GM19438 (cell line): ENCODE measurements at regions not wholly inside any gene's neighbourhood (a gene's known extent, or its start where the extent isn't known, plus 50 kb on each side); places are given as distances from the start of the nearest gene placed in this dataset.

Experiments used
- ATAC-seq: cut with Tn5 transposase; IDR thresholded peaks from one replicate; pipeline ENCODE4 v1.9.1; 2021; ENCODE audit warnings: low read depth; ENCODE audit not compliant: unreplicated experiment

DNA sequence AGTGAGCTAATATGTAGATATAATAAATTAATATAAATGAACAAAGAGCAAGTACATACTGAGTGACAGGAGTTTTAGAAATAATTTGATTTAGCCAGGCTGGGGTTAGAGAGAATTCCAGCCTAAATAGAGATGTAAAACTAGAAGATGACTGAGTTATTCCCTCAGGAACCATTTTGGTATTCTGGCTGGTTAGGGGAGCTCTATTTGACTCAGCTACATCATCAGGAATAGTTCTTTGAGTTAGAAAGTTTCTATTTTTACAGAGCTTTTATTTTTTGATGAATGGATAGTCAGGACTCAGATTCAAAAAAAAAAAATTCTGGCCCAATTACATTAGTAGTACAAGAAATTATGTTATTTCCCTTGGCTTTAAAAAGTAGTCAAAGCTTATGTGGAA, 180.4 kb upstream of the MID1 start:
- ATAC-seq, result no peak

DNA sequence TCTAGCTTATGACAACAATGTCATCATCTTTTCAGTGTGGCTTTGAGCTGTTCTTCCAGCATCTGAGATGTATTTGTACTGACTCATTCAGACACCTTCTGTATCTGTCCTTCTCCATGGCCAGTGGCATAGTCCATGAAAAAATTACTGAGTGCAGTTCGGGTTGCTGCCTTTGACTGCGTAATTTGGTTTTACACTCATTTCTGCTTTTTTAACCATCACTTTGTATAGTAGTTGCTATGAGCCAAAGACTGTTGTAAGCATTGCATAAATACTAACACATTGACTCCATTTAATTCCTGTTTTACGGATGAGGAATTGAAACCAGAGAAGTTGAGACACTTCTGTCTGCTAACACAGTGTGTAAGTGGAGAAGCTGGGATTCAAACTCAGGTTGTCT, 190.7 kb upstream of the MID1 start:
- ATAC-seq, result no peak

- ATAC-seq, result no peak
Measured at GRCh38 chrX:10813761-10814160, 193.4 kb upstream of the MID1 start.

DNA sequence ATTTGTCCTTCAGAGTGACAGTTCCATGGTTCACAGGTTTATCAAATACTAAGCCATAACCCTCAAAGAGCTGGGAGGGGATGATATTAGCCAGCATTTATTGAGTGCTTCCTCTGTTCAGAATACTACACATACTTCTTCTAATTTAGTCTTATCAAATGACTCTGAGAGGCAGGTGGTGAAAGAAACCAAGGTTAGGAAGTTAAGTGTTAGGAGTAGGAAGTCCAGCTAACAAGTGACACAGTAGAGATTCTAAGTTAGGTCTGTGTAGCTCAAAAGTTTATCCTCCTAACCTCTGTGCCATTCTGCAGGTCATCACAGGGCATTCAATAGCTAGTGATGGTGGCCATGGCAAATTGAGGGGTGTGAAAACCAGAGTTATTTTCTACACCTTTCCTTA, 198.3 kb upstream of the MID1 start:
- no peak for ATAC-seq

DNA sequence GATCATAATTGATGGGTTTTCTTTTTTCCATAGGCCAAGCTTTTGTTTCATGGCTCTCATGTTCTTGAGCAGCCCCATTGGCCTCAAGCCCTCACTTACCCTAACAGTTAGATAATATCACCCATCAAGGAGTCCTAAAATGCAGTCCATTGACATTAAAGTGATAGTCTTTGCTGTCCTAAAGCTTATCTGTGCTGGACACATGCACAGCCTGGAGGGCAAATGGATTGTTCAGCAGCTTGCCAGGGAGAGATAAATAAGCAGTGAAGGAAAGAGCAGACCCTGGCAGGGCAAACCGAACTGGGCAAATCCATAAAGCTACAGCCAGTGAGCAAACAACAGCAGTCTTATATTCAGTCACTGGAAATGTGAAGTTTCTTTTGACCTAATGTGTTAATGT, 199.6 kb upstream of the MID1 start:
- ATAC-seq, result no peak

DNA sequence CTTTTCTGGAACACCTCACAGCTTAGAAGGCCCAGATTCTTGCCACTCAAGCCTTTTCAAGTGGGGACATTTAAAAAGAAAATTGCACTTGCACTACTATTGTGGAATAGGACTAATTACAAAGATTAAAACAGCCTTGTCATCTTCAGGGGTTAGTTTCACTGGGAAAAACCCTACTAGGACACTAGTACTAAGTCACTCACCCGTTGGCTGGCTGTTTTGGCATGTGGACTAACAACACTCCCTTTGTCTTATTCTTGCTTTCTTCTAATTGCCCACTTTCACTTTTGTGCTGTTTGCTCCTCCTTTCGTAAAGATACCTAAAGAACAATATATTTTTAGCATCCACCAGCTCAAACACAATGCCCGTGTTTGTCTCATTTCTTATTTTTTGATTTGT, 200.9 kb upstream of the MID1 start:
- no peak for ATAC-seq

- ATAC-seq, result no peak
Measured at GRCh38 chrX:10828036-10828435, 207.7 kb upstream of the MID1 start.

DNA sequence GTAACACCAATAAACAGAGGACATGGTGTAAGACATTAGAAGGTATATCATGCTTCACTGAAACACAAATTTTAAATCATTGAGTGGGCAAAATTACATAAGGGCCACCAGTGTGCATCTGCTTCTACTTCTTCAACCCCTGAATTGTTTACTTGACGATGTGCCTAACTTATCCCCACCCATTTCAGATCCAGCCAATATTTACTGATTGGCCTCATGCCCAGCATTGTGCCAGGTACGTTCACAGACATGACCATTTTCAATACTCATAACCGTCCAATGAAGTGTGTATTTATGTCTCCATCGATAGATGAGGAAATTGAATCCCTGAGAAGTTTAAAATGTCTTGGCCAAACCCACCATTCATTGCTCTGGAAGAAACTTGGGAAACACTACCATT, 208.3 kb upstream of the MID1 start:
- no peak for ATAC-seq

- ATAC-seq, result no peak
Measured at GRCh38 chrX:10831716-10832502, 211.5 kb upstream of the MID1 start.

DNA sequence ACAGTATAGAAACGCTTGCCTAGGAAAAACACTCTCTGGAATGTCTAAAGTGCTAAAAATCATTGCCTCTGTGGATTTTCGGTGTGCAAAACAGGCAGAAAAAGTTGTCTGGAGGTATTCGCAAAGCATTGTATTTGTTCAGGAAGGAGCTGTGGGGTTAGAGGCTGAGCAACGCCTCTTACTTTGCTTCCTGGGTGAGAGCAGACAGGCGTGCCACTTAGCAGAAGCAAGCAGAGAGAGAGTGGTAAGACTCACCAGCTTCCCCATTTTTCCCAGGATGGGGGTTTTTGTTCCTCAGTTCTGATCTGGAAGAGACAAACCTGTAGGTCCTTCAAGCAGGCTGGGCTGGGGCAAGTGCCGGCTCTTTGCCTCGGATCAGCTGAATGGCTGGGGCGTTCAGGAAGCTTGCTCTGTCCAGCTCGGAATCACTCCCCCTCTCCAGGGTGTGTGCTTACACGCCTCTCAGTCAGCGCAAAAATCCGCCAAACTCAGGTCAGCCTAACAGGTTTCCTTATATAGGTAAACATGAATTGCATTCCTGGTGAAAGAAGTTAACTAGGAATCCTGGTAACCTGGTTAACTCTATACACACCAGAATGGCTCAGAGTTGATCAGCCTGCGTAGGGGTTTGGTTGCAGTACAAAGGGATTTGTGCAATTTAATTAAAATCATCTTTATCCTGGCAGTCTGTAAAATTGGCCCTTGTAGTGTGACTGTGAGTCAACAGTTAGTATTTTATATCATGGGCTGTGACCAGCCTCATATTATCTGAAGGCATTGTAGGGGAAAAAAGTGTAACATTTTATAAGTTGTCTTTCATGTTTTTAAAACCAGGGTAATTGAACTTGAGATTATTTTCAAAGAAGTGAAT, 213.1 kb upstream of the MID1 start:
- no peak for ATAC-seq

DNA sequence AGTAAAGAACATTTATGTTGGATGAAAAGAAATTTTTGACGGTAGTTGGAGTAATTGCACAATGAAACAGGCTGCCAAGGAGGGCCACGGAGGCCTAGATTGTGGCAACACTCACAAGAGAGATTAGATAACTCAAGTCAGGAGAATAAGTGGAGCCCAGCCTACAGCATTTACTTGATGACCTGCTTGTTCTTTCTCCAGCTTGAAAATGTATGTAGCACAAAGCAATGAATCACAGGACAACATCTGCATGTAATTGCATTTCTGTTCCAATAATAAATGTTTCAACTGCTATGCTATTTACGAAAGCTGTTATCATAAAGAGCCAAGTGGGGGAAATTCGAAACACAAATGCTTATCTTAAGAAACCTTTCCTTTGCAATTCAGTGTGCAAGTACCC, 221.2 kb upstream of the MID1 start:
- no peak for ATAC-seq

GRCh38 chrX:10842646-10843045, 222.3 kb upstream of the MID1 start:
- ATAC-seq, result no peak

GRCh38 chrX:10847333-10847732, 226.9 kb upstream of the MID1 start:
- ATAC-seq, result no peak

DNA sequence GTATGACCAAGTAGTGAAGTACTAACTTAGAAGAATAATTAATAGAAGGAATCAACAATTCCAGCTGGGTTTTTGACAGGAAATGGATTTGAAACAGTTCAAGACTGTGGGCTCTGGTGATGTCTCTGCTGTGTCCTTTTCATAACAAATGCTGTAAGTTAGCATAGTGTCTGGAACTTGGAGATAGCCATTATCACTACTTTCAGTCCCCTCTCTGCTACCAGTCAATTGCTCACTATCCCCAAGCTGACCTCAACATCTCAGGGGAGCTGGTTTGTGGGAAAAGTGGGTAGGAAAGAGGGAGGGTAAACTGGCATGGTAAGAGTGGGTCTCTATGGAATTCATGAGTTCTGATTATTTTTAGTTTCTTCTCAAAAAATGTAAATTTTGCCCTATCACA, 231.4 kb upstream of the MID1 start:
- no peak for ATAC-seq

DNA sequence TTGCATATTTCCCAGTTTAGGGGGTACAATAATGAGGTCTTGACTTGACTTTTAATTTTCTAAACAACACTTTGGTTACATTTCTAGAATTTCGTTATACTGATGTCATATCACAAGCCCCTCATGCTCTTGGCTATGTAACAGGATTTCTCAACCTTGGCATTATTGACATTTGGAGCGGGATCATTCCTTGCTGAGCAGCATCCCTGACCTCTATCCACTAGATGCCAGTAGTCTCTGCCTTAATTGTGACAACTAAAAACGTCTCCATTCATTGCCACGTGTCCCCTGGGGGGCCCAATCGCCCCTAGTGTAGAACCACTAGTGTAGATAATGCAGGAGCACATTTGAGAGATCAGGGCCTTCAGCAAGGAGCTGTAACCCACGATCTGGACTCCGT, 234.2 kb upstream of the MID1 start:
- no peak for ATAC-seq

DNA sequence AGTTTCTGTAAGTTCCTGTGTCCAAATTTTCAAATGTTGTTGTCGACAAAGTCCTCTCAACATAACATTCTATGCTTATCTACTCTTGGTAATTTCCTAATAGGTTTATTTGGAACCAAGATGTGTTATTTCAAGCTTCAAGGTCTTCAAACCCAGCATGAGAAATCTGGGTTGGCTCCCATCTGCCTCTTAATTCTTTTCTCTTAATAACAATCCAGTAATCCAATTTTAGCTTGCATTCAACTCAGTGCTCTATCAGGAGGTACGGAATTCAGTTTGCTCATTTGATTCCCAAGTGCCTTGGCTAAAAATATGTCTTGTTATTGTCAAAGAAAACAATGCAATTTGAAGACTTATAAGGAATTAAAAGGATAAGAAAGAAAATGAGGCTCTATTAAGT, 235.5 kb upstream of the MID1 start:
- ATAC-seq, result no peak

DNA sequence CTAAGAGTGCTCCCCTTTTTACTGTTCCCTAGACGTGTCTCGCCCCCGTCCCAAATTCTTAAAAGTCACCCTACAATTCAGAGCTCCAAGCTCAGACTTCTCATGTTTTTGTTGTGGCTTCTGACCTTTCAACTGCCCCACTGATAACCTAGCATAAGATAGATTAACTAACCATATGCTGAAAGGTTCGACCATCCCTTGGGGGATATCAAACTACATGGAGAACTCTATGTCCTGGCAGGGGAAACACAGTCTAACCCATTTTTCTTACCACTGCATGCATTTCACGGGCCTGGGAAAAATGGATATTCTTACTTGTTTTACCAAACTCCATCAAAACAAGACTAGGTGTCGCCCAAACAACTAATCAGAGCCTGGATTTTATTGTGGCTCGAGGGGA, 236.4 kb upstream of the MID1 start:
- ATAC-seq, result no peak

DNA sequence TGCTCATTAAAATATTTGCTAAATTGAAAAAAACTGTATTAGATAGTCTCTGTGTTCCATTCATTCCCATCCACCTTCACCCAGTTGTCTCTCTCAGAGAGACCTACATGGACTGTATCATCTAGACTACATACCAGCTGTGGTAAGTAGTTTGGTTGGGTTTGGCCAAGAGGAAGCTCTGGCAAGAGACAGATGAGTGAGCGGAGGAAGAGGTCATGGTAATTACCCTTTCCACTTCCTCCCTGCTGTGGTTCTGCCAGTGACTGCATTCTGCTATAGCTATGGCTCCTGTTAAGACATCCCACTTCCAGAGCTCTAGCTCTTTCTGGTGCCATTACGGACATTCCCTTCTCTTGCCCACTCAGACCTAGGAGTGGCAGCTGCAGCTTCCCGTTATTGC, 239.0 kb upstream of the MID1 start:
- no peak for ATAC-seq

- no peak for ATAC-seq
Measured at GRCh38 chrX:10875995-10876394, 235.1 kb upstream of the HCCS start.

DNA sequence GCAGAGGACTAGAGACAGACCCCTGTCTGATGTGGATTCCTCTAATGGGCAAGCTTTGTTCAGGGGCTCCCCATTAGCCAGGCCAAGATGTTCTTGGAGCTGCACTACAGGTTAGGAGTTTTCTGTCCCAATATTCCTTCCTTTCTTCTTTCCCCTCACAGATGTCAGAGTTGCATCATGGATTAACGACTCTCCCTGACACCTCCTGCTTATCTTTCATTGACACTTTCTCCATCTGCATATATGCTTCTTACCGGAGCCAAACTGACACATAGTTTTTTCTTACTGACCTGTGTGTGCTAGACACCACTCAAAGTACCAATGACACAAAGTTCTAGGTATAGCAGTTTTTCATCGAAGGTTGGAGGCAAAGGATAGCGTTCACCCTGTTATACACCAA, 228.6 kb upstream of the HCCS start:
- no peak for ATAC-seq

DNA sequence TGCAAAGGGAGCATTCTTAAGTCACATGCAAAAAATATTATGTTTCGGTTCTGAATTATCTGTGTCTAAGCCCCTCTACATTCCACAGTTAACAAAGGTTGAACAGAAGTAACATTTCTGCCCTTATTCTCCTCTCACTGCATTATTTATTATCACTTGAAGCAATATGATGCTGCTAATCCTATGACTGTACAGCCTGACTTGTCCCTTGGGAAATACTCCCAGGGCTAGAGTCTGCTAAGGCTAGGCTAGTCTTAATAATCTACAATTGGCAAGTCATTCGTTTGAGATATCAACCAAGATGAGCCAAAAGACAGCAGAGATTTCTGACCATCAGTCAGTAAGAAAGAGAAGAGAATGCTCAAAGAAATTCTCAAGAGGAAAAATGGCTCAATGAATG, 226.9 kb upstream of the HCCS start:
- no peak for ATAC-seq

GRCh38 chrX:10892621-10893225, 218.4 kb upstream of the HCCS start:
- ATAC-seq, result no peak
